Astrocyte (in vitro differentiated cells and primary cell): ENCODE measurements at regions not wholly inside any gene's neighbourhood (a gene's known extent, or its start where the extent isn't known, plus 50 kb on each side); places are given as distances from the start of the nearest gene placed in this dataset.

Experiments used
- CTCF ChIP-seq: IDR thresholded peaks from 2 replicates; pipeline ENCODE4 v1.5.1; 2011; ENCODE audit warnings: low read depth, mild to moderate bottlenecking, inconsistent platforms, low read length, moderate library complexity; ENCODE audit not compliant: insufficient read depth
- EZH2 ChIP-seq: IDR thresholded peaks from 2 replicates; pipeline ENCODE4 v1.6.1; 2012; ENCODE audit warnings: mild to moderate bottlenecking, low read length, inconsistent platforms; ENCODE audit not compliant: insufficient read depth

GRCh38 chr15:70159713-70160009, 61.9 kb upstream of the TLE3 start:
- TF ChIP-seq CTCF (no peak), EZH2 (no peak)
